DND-41 (cell line): ENCODE measurements at regions not wholly inside any gene's neighbourhood (a gene's known extent, or its start where the extent isn't known, plus 50 kb on each side); places are given as distances from the start of the nearest gene placed in this dataset.

Experiments
- CTCF ChIP-seq: IDR thresholded peaks from 2 replicates; pipeline ENCODE4 v1.5.1; 2012; ENCODE audit warnings: borderline replicate concordance, low read length, moderate library complexity, mild to moderate bottlenecking; ENCODE audit not compliant: poor library complexity, severe bottlenecking; ENCODE audit errors: extremely low read depth
- EZH2 ChIP-seq: IDR thresholded peaks from 3 replicates; pipeline ENCODE4 v1.6.1; 2012; ENCODE audit warnings: borderline replicate concordance, low read depth, mild to moderate bottlenecking, moderate library complexity, low read length, inconsistent platforms; ENCODE audit not compliant: severe bottlenecking

GRCh38 chr9:30574355-30575151, 1809.9 kb upstream of the ACO1 start:
- TF ChIP-seq CTCF, result no peak
- TF ChIP-seq EZH2, result no peak
